VCaP (cell line): ENCODE measurements at regions not wholly inside any gene's neighbourhood (a gene's known extent, or its start where the extent isn't known, plus 50 kb on each side); places are given as distances from the start of the nearest gene placed in this dataset.
"Not testable (repeated sequence)": the region's sequence is repeated elsewhere in the genome, so short reads cannot be mapped to it uniquely, and the experiment has no call there.

Source experiments
- H3K27ac ChIP-seq: fragments of 450-650 bp; 2 replicates; pipeline ENCODE4 v1.5.1; 2017
- CTCF ChIP-seq: fragments of 450-650 bp; conservative IDR thresholded peaks from 2 replicates; pipeline ENCODE4 v1.5.1; 2017; ENCODE audit warnings: mild to moderate bottlenecking, moderate library complexity

GRCh38 chr12:5165296-5165970 is 121.8 kb downstream of the KCNA5 start:
- no peak overlapping the region for H3K27ac ChIP-seq
- TF ChIP-seq CTCF, result no peak

DNA sequence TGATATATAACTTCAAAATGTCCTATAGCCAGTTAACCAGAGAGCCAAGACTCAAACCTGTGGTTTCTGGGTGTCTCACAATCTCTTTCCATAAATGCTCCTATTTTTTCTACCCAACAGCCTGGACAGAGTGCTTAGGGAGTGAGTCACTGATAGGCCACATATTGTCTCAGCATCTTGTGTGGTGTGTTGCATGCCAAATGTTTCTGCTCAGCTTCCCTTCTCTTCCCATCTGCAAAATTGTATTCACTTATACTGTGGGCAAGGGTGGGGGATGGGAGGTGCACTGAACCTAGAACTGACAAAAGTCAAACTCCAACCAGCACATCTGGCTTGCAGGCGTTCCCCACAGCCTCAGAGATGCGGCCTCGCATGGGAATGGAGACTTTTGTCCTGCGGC is 123.3 kb downstream of the KCNA5 start:
- TF ChIP-seq CTCF, result no peak
- H3K27ac ChIP-seq, result no peak overlapping the region

DNA sequence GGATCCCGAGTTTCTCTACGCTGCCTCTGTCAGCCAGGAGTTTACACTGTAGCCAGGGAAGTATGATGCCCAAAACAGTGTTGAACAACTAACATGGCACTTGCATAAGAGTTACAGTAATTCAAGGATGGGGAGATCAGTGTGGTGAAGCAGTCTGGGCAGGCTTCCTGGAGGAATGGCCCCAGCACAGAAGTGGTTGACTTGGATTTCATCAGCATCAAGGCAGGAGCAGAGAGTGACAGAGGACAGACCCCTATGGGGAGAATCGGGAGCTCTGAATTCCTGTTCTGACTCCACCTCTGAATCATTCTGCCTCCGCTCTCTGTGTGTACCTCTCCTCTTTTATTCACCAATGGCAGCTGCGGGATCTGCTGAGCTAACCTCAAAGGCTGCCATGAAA is 124.5 kb downstream of the KCNA5 start:
- TF ChIP-seq CTCF, result no peak

GRCh38 chr12:5170844-5171243 is 127.2 kb downstream of the KCNA5 start:
- H3K27ac ChIP-seq, result no peak overlapping the region

More for the DNA sequence above, 124.5 kb downstream of the KCNA5 start:
- no peak overlapping the region for H3K27ac ChIP-seq

GRCh38 chr12:5171701-5172100 is 128.0 kb downstream of the KCNA5 start:
- no peak overlapping the region for H3K27ac ChIP-seq
- TF ChIP-seq CTCF, result peak; percentile 77

More at GRCh38 chr12:5170844-5171243, 127.2 kb downstream of the KCNA5 start:
- no peak for TF ChIP-seq CTCF

DNA sequence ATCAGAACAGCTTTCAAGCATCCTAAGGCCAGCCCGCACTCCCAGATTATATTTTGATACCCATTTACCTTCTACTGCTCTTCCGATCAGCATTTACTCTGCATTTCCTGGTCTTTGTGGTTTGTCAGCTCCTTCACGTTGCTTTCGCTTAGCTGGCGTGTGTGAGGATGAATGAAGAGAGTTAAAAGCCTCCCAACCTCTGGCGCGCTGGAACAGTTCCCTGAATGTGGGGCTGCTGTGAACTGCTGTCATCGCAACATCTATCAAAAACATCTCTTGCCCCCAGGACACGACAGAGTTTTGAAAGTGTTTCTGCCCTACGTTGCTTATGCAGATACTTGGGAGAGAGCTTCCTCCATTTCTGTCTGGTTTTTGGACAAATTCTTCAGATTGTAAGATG is 129.2 kb downstream of the KCNA5 start:
- TF ChIP-seq CTCF, result no peak
- H3K27ac ChIP-seq, result no peak overlapping the region

DNA sequence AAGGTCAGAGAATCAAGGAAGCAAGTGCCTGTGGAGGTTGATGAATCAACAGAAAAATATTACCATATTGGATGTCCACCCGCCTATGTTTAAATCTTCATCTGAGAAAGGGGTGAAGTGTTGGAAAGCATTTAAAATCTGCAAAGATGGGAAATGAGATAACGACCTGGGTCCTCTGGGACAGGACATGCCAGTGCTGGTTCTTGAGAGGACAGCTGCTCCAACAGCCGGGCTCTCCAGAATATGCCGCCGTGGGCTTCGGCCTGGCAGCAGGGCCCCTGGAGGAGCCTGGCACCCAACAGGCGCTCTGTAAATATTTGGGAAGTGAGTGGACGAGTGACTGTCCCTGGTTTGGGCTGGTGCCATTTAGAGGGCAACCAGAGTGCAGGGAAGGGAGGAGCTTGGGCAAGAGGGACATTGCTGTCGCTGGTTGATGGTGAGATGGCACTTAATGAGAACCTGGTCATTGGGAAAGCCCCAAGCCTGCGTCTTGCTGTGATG is 129.9 kb downstream of the KCNA5 start:
- no peak for TF ChIP-seq CTCF
- H3K27ac ChIP-seq, result no peak overlapping the region

- H3K27ac ChIP-seq, result not testable (repeated sequence)
These were observed 131.7 kb downstream of the KCNA5 start for GRCh38 chr12:5175415-5175814.
